NCI-H526 treated with DMSO at 0.1 percent for 48 hours (cell line): ENCODE measurements at regions not wholly inside any gene's neighbourhood (a gene's known extent, or its start where the extent isn't known, plus 50 kb on each side); places are given as distances from the start of the nearest gene placed in this dataset.

Experiments
- DNase-seq: peaks from one replicate; lab custom pipeline; 2025; lab: John Stamatoyannopoulos, UW

GRCh38 chr2:898319-898718 lies 52.3 kb upstream of the SNTG2 start:
- DNase-seq = no peak

- no peak for DNase-seq
Observed at GRCh38 chr2:897091-897490, 53.6 kb upstream of the SNTG2 start.

- DNase-seq = no peak
Observed at GRCh38 chr2:893311-893710, 57.3 kb upstream of the SNTG2 start.

GRCh38 chr2:892892-893291 lies 57.8 kb upstream of the SNTG2 start:
- DNase-seq = no peak

GRCh38 chr2:892401-892800 lies 58.2 kb upstream of the SNTG2 start:
- DNase-seq = no peak

- DNase-seq = no peak
Observed at GRCh38 chr2:891734-892133, 58.9 kb upstream of the SNTG2 start.

GRCh38 chr2:890791-891190 lies 59.9 kb upstream of the SNTG2 start:
- DNase-seq = no peak

- no peak for DNase-seq
Observed at GRCh38 chr2:890214-890613, 60.4 kb upstream of the SNTG2 start.

- DNase-seq = no peak
Observed at GRCh38 chr2:888906-889566, 61.6 kb upstream of the SNTG2 start.

GRCh38 chr2:888211-888801 lies 62.3 kb upstream of the SNTG2 start:
- no peak for DNase-seq

- DNase-seq = no peak
Observed at GRCh38 chr2:887639-888038, 63.0 kb upstream of the SNTG2 start.

GRCh38 chr2:886072-887022 lies 64.3 kb upstream of the SNTG2 start:
- no peak for DNase-seq

- DNase-seq = no peak
Observed at GRCh38 chr2:885230-886071, 65.2 kb upstream of the SNTG2 start.

GRCh38 chr2:883803-884748 lies 66.6 kb upstream of the SNTG2 start:
- DNase-seq = no peak

- DNase-seq = no peak
Observed at GRCh38 chr2:883260-883802, 67.3 kb upstream of the SNTG2 start.

- DNase-seq = no peak
Observed at GRCh38 chr2:881204-881918, 69.3 kb upstream of the SNTG2 start.

GRCh38 chr2:880201-880970 lies 70.3 kb upstream of the SNTG2 start:
- DNase-seq = no peak

GRCh38 chr2:879540-879939 lies 71.1 kb upstream of the SNTG2 start:
- no peak for DNase-seq

GRCh38 chr2:878245-878930 lies 72.3 kb upstream of the SNTG2 start:
- no peak for DNase-seq
